Sciatic nerve (tissue), 2 donors: ENCODE measurements at regions not wholly inside any gene's neighbourhood (a gene's known extent, or its start where the extent isn't known, plus 50 kb on each side); places are given as distances from the start of the nearest gene placed in this dataset.
"Not testable (repeated sequence)": the region's sequence is repeated elsewhere in the genome, so short reads cannot be mapped to it uniquely, and the experiment has no call there.

ENCODE experiments used
- ATAC-seq: fragments of 200-7000 bp; cut with Tn5 transposase; one replicate; pipeline ENCODE4 v1.9.1; 2020; ENCODE audit warnings: mild to moderate bottlenecking, moderate library complexity
- DNase-seq: peaks from one replicate; pipeline ENCODE4 v3.0.0-alpha.2; 2020; ENCODE audit warnings: low spot score
- intact Hi-C: fragments of 100-400 bp; cut with DNase I; formaldehyde crosslinking; loops from one replicate; pipeline ENCODE4 v1.14.2; 2022
- donor health status: DM: no; HTN: no; CAD: no.
- donor health status: DM: no; HTN: no; CAD: no.

- intact Hi-C loops, result no loop called here
- ATAC-seq (no peak), DNase-seq (no peak)
Measured at GRCh38 chr10:23897267-23897666, 311.7 kb upstream of the KIAA1217 start.

- intact Hi-C loops, result no loop called here
- no peak for ATAC-seq
- no peak for DNase-seq
Measured at GRCh38 chr10:23897861-23898260, 311.1 kb upstream of the KIAA1217 start.

- no peak for DNase-seq
- ATAC-seq, result no peak
- intact Hi-C loops, result no loop called here
Measured at GRCh38 chr10:23899166-23899565, 309.8 kb upstream of the KIAA1217 start.

- ATAC-seq (no peak), DNase-seq (no peak)
- intact Hi-C loops, result no loop called here
Measured at GRCh38 chr10:23910291-23910690, 298.6 kb upstream of the KIAA1217 start.

GRCh38 chr10:23912884-23913404 lies 296.0 kb upstream of the KIAA1217 start:
- no peak for DNase-seq
- ATAC-seq, result no peak

DNA sequence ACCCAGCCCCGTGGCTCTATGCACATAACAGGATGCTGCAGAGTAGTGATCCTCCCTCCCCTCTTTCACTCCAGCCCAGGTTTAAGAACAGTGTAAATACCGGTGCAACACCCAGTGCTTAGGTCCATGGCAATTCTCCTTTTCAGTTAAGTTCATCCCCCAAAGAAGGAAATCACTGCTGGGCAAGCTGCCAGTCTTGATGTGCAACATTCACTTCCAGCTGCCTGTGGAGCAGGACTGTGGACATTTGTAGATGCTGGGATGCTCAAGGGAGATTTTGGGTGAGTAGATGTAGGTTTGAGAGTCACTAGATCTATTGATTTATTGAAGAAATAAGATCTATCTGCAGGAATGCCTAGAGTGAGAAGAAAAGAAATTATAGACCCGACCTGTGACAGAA lies 294.3 kb upstream of the KIAA1217 start:
- intact Hi-C loops, result no loop called here
- ATAC-seq (no peak), DNase-seq (no peak)

More at GRCh38 chr10:23912884-23913404, 296.0 kb upstream of the KIAA1217 start:
- intact Hi-C loops, result no loop called here

DNA sequence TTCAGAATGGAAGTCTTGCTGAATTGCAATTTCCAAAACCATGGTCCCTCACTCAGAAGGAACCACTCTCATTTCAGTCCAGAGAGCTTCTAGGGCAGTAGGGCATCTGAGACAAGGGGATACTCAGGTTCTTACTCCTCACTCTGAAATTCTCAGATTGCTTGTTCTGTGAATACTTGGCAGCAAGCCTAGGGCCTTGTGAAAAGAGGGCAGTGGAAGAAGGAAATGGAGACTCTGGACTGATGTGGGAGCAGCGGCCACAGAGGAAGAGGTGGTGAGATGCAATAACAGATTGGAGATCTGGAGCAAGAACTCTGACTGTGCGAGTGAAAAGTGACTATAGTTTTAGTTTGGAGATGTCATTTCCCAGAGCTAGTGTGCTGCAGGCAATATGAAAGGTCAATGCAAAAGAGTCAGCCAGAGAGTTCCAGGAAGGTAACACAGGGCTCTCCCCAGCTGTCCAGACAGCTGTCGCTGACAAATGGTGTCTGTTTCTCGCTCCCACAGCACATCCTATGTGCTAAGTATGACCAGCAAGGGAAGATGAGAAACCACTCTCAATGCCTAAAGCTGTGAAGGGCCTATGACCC lies 291.6 kb upstream of the KIAA1217 start:
- intact Hi-C loops, result no loop called here
- DNase-seq (no peak), ATAC-seq (no peak)

DNA sequence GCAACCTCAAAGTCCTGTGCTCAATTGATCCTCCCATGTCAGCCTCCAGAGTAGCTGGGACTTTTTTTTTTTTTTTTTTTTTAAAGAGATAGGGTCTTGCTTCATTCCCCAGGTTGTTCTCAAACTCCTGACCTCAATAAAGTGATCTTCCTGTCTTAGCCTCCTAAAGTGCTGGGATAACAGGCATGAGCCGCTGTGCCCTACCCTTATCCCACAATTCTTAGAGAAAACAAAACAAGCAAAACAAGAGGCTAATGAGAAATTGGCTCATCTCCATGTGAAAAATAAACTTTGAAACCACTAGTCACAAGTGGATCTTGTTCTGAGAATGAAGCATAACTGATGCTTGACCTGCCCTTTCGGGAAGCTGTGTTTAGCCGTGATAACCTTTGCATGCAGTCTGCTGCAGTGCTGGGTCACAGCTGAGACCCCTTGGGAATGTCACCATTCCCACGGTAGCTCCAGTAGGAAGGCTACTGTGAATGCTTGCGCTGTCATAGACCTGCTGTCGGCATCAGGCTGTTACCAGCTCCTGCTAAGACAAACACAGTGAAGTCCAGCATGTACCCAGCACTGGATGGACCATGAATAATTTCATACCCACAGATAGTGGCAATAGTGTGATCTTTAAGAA lies 290.7 kb upstream of the KIAA1217 start:
- ATAC-seq (peak; percentile 41), DNase-seq (no peak)
- intact Hi-C loops, result no loop called here

GRCh38 chr10:23918839-23919238 lies 290.1 kb upstream of the KIAA1217 start:
- intact Hi-C loops, result no loop called here
- ATAC-seq, result no peak
- DNase-seq, result no peak

GRCh38 chr10:23927576-23928325 lies 281.2 kb upstream of the KIAA1217 start:
- DNase-seq, result no peak
- peak; percentile 94 for ATAC-seq
- intact Hi-C loops, result no loop called here

DNA sequence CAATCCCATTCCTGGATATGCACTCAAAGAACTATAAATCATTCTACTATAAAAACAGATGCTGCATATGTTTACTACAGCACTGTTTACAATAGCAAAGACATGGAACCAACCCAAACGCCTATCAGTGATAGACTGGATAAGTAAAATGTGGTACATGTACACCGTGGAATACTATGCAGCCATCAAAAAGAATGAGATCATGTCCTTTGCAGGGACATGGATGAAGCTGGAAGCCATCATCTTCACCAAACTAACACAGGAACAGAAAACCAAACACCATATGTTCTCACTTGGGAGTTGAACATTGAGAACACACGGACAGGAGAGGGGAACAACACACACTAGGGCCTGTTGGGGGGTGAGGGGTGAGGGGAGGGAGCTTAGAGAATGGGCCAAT lies 274.9 kb upstream of the KIAA1217 start:
- ATAC-seq, DNase-seq, intact Hi-C loops: not testable (repeated sequence)

- DNase-seq (no peak), ATAC-seq (no peak)
- intact Hi-C loops, result no loop called here
Measured at GRCh38 chr10:23945845-23946244, 263.1 kb upstream of the KIAA1217 start.

DNA sequence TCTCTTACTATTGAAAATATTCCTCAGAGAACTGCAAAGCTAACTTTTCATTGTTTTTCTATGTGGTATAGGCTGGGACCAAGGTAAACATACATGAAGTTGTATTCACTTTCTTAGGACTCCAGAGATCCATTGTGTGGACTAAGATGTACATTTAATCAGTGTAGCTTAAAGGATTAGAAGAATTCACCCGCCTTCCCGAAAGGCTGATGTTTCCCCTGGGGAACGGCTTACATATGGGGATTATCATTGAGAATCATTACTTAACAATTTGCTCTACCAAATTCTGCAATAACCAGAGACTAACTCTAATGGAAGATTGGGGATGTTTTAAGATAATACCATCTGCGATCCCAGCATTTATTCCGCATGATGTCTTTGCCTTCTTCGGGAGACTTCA lies 257.1 kb upstream of the KIAA1217 start:
- DNase-seq, result no peak
- ATAC-seq, result no peak
- intact Hi-C loops, result no loop called here

DNA sequence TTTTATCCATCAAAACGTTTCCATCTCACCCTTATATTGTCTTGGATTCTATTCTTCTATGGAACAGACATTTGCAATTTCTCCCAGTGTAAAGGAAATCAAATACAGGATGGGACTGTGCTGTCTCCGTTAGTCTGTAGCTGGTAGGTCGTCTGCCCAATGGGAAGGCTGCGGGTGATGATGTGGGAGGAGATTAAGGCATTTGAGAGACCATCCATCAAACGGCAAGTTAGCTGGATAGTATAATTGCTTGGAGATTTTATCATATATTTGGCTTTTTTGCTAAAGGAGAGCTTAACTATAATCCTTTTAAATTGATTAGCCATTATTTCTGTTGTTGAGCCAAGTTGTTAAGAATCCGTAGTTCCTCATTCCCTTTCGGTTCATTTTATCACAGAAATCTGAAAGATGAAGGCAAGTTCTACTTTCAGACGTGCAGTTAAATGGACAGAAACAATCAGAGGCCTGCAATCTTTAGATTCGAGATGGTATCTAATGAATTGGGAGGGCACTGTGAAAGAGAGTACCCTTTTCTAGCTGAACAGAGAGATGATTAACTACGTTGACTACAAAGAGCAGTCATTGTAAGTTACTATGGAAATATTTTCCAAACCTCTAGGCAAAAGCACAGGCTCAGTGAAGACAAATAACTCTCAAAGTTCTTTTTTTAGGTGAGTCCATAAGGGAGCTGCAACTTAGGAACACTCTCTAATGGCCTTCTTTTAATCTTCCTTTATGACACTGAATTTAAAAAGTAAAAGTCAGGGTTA lies 253.3 kb upstream of the KIAA1217 start:
- DNase-seq (no peak), ATAC-seq (no peak)

GRCh38 chr10:23965123-23965522 lies 243.8 kb upstream of the KIAA1217 start:
- ATAC-seq, result peak; percentile 77
- DNase-seq, result no peak
- intact Hi-C loops, result no loop called here

More for the DNA sequence above, 253.3 kb upstream of the KIAA1217 start:
- intact Hi-C loops, result no loop called here

- DNase-seq, result no peak
Measured at GRCh38 chr10:23965880-23966279, 243.1 kb upstream of the KIAA1217 start.

GRCh38 chr10:23966504-23967051 lies 242.4 kb upstream of the KIAA1217 start:
- ATAC-seq (no peak), DNase-seq (no peak)
- intact Hi-C loops, result no loop called here

More at GRCh38 chr10:23965880-23966279, 243.1 kb upstream of the KIAA1217 start:
- intact Hi-C loops, result no loop called here
- no peak for ATAC-seq

GRCh38 chr10:23968301-23968700 lies 240.6 kb upstream of the KIAA1217 start:
- intact Hi-C loops, result no loop called here
- no peak for DNase-seq
- ATAC-seq, result no peak

- DNase-seq (no peak), ATAC-seq (no peak)
- intact Hi-C loops, result no loop called here
Measured at GRCh38 chr10:23974746-23975272, 234.1 kb upstream of the KIAA1217 start.
